Neural crest cell (in vitro differentiated cells): ENCODE measurements at regions not wholly inside any gene's neighbourhood (a gene's known extent, or its start where the extent isn't known, plus 50 kb on each side); places are given as distances from the start of the nearest gene placed in this dataset.

Source experiments
- DNase-seq: peaks from one replicate; pipeline ENCODE4 v3.0.0; 2021; ENCODE audit warnings: low read depth, mixed read lengths, low spot score
- H3K27ac Mint-ChIP-seq: one replicate; pipeline ENCODE4 v1.8.0; 2021; ENCODE audit warnings: mild to moderate bottlenecking, mixed read lengths; ENCODE audit not compliant: unreplicated experiment
- H3K27me3 Mint-ChIP-seq: 2 replicates; pipeline ENCODE4 v1.8.0; 2021; ENCODE audit warnings: low read depth, mild to moderate bottlenecking, mixed read lengths
- H3K36me3 Mint-ChIP-seq: 2 replicates; pipeline ENCODE4 v1.8.0; 2021; ENCODE audit warnings: low read depth, mild to moderate bottlenecking, mixed read lengths
- H3K4me1 Mint-ChIP-seq: 2 replicates; pipeline ENCODE4 v1.8.0; 2021; ENCODE audit warnings: mixed read lengths
- H3K4me3 Mint-ChIP-seq: one replicate; pipeline ENCODE4 v1.8.0; 2021; ENCODE audit warnings: mild to moderate bottlenecking, mixed read lengths
- H3K9me3 Mint-ChIP-seq: 2 replicates; pipeline ENCODE4 v1.8.0; 2021; ENCODE audit warnings: mixed read lengths
- CTCF ChIP-seq: fragments of 200-600 bp; sonication (generic); conservative IDR thresholded peaks from 2 replicates; pipeline ENCODE4 v1.5.0; 2021; ENCODE audit warnings: antibody characterized with exemption, mild to moderate bottlenecking

- Mint-ChIP-seq H3K27ac (no peak overlapping the region), H3K36me3 (peaks cover 2% of the 10 kb centered on the region), H3K27me3 (peaks cover 2% of the 10 kb centered on the region), H3K9me3 (peaks cover 11% of the 10 kb centered on the region), H3K4me1 (no peaks in the 10 kb centered on the region), H3K4me3 (no peak overlapping the region)
- TF ChIP-seq CTCF = no peak
- DNase-seq = no peak
These were observed 206.6 kb downstream of the HAUS1 start for GRCh38 chr18:46310675-46311345.

- no peaks in the 10 kb centered on the region for H3K36me3 Mint-ChIP-seq
- peaks cover 8% of the 10 kb centered on the region for H3K9me3 Mint-ChIP-seq
- H3K27ac Mint-ChIP-seq = no peak overlapping the region
- TF ChIP-seq CTCF = no peak
- no peak for DNase-seq
- H3K4me1 Mint-ChIP-seq = no peaks in the 10 kb centered on the region
- H3K4me3 Mint-ChIP-seq = no peak overlapping the region
- peaks cover 2% of the 10 kb centered on the region for H3K27me3 Mint-ChIP-seq
These were observed 207.3 kb downstream of the HAUS1 start for GRCh38 chr18:46311491-46311890.

- Mint-ChIP-seq H3K27ac (no peak overlapping the region), H3K4me1 (no peaks in the 10 kb centered on the region), H3K36me3 (no peaks in the 10 kb centered on the region), H3K27me3 (peaks cover 2% of the 10 kb centered on the region), H3K9me3 (peaks cover 5% of the 10 kb centered on the region), H3K4me3 (no peak overlapping the region)
- no peak for DNase-seq
- no peak for TF ChIP-seq CTCF
These were observed 208.0 kb downstream of the HAUS1 start for GRCh38 chr18:46312221-46312620.

- no peak for TF ChIP-seq CTCF
- Mint-ChIP-seq H3K9me3 (no peaks in the 10 kb centered on the region), H3K27ac (no peak overlapping the region), H3K36me3 (no peaks in the 10 kb centered on the region), H3K27me3 (peaks cover 2% of the 10 kb centered on the region), H3K4me1 (no peaks in the 10 kb centered on the region), H3K4me3 (no peak overlapping the region)
- no peak for DNase-seq
These were observed 209.3 kb downstream of the HAUS1 start for GRCh38 chr18:46313521-46313920.

DNA sequence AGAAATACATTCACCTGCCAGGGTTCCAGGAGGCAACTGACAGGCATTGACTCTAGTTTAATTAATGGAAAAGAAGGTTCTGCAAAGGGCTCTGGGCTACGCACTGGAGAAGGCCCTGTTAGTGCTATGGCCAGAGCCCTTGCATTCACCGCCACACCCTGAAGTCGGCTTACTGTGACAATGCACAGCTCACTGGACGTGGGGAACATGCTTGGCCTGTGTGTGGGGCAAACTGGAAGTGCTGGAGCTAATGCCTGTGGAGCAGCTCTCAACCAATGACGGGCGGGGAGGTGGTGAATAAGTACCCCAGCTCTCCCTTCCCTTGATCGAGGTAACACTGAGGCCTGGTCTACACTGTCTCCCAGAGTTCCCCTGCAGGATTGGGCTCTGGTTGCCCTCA lies 209.8 kb downstream of the HAUS1 start:
- H3K27me3 Mint-ChIP-seq = peaks cover 2% of the 10 kb centered on the region

More for the DNA sequence above, 209.8 kb downstream of the HAUS1 start:
- no peaks in the 10 kb centered on the region for H3K9me3 Mint-ChIP-seq
- H3K36me3 Mint-ChIP-seq = no peaks in the 10 kb centered on the region
- no peak for DNase-seq
- no peak overlapping the region for H3K4me3 Mint-ChIP-seq
- no peak overlapping the region for H3K27ac Mint-ChIP-seq
- TF ChIP-seq CTCF = no peak
- no peaks in the 10 kb centered on the region for H3K4me1 Mint-ChIP-seq
